Mammary epithelial cell (primary cell): ENCODE measurements at regions not wholly inside any gene's neighbourhood (a gene's known extent, or its start where the extent isn't known, plus 50 kb on each side); places are given as distances from the start of the nearest gene placed in this dataset.

ENCODE experiments used
- EZH2 ChIP-seq: IDR thresholded peaks from 2 replicates; pipeline ENCODE4 v1.6.1; 2012; ENCODE audit warnings: low read length, inconsistent platforms, borderline replicate concordance
- TF ChIP-seq, protein P1 (sequence below), 2 donors: IDR thresholded peaks in 1 of 2; conservative IDR thresholded peaks in 1 of 2; 2 replicates each; pipeline ENCODE4 v1.5.1; 2011 to 2012; ENCODE audit warnings: inconsistent platforms in 2 of 2, low read length in 2 of 2, mild to moderate bottlenecking in 2 of 2, control low read depth in 1 of 2, low read depth in 1 of 2; ENCODE audit not compliant: insufficient read depth in 1 of 2; ENCODE audit errors: extremely low read depth in 1 of 2

DNA sequence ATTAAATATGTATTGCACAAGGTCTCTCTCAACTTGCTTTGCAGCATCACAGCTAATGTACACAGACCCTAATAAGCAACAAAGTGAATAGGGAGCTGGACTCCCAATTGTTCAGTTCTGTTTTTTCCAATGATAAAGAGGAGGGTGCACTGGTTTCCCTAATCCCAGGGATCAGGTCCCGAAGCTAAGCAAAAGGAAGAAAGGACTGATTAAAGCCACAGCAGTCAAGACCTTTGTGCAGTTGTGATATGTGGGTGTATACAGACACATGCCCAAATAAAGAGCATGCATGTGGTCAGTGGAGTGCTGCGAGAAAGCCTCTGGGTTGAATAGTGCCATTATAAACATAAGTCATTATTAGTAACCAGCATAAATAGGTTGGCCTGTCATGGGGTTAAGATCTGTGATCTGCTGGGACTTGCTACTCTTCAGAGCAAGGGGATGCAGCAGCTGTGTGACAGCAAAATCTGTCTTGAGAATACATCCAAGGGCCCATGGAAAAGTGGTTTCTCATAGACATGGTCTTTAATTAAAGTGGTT is 1863.1 kb upstream of the WWC1 start:
- TF ChIP-seq, protein P1, sequence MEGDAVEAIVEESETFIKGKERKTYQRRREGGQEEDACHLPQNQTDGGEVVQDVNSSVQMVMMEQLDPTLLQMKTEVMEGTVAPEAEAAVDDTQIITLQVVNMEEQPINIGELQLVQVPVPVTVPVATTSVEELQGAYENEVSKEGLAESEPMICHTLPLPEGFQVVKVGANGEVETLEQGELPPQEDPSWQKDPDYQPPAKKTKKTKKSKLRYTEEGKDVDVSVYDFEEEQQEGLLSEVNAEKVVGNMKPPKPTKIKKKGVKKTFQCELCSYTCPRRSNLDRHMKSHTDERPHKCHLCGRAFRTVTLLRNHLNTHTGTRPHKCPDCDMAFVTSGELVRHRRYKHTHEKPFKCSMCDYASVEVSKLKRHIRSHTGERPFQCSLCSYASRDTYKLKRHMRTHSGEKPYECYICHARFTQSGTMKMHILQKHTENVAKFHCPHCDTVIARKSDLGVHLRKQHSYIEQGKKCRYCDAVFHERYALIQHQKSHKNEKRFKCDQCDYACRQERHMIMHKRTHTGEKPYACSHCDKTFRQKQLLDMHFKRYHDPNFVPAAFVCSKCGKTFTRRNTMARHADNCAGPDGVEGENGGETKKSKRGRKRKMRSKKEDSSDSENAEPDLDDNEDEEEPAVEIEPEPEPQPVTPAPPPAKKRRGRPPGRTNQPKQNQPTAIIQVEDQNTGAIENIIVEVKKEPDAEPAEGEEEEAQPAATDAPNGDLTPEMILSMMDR (conservative IDR thresholded peaks at IDR 0.05 in 1 of 2, IDR thresholded peaks at IDR 0.05 in 1 of 2; ENCODE audit: extremely low read depth in 1 of 2, insufficient read depth in 1 of 2, low read depth in 1 of 2, low read length in 2 of 2): no peak
- TF ChIP-seq EZH2: no peak
